ENCODE measurements at regions not wholly inside any gene's neighbourhood (a gene's known extent, or its start where the extent isn't known, plus 50 kb on each side); places are given as distances from the start of the nearest gene placed in this dataset.
"Not testable (repeated sequence)": the region's sequence is repeated elsewhere in the genome, so short reads cannot be mapped to it uniquely, and the experiment has no call there.

- H3K4me2 ChIP-seq (ENCODE audit: low read length): no peak overlapping the region
- H3K79me2 ChIP-seq (ENCODE audit: low read length): no peaks in the 10 kb centered on the region
- peaks cover 26% of the 10 kb centered on the region for H3K27me3 ChIP-seq (ENCODE audit: low read depth, low read length)
- no peak overlapping the region for H3K9ac ChIP-seq (ENCODE audit: low read length)
- no peaks in the 10 kb centered on the region for H3K4me1 ChIP-seq (ENCODE audit: low read length)
- H3K4me3 ChIP-seq (ENCODE audit: low read length): no peak overlapping the region
- H4K20me1 ChIP-seq (ENCODE audit: insufficient read depth, low read length): no peaks in the 10 kb centered on the region
- no peak overlapping the region for H3K27ac ChIP-seq (ENCODE audit: low read length)
- H3K36me3 ChIP-seq (replicated peaks; ENCODE audit: low read depth, low read length): no peaks in the 10 kb centered on the region
- no peak for TF ChIP-seq EZH2phosphoT487 (IDR thresholded peaks at IDR 0.05; ENCODE audit: low read depth)
- TF ChIP-seq CTCF (IDR thresholded peaks at IDR 0.05; ENCODE audit: low read depth, low read length): no peak
- no peak overlapping the region for H2AFZ ChIP-seq (ENCODE audit: low read depth, low read length)
- no peaks in the 10 kb centered on the region for H3K9me3 ChIP-seq (ENCODE audit: insufficient read depth, low read length)
Observed at GRCh38 chr14:92223025-92223424, 99.9 kb upstream of the SLC24A4 start.

GRCh38 chr14:92224358-92224954, 98.5 kb upstream of the SLC24A4 start:
- no peak overlapping the region for H3K4me3 ChIP-seq (ENCODE audit: low read length)
- peaks cover 26% of the 10 kb centered on the region for H3K27me3 ChIP-seq (ENCODE audit: low read depth, low read length)
- no peaks in the 10 kb centered on the region for H3K36me3 ChIP-seq (replicated peaks; ENCODE audit: low read depth, low read length)
- H3K9me3 ChIP-seq (ENCODE audit: insufficient read depth, low read length): no peaks in the 10 kb centered on the region
- no peaks in the 10 kb centered on the region for H4K20me1 ChIP-seq (ENCODE audit: insufficient read depth, low read length)
- H2AFZ ChIP-seq (ENCODE audit: low read depth, low read length): no peak overlapping the region
- no peaks in the 10 kb centered on the region for H3K4me1 ChIP-seq (ENCODE audit: low read length)
- H3K27ac ChIP-seq (ENCODE audit: low read length): no peak overlapping the region
- no peak for TF ChIP-seq EZH2phosphoT487 (IDR thresholded peaks at IDR 0.05; ENCODE audit: low read depth)
- no peak for TF ChIP-seq CTCF (IDR thresholded peaks at IDR 0.05; ENCODE audit: low read depth, low read length)
- no peak overlapping the region for H3K4me2 ChIP-seq (ENCODE audit: low read length)
- H3K79me2 ChIP-seq (ENCODE audit: low read length): no peaks in the 10 kb centered on the region
- no peak overlapping the region for H3K9ac ChIP-seq (ENCODE audit: low read length)

GRCh38 chr14:92225731-92226130, 97.2 kb upstream of the SLC24A4 start:
- TF ChIP-seq EZH2phosphoT487 (IDR thresholded peaks at IDR 0.05; ENCODE audit: low read depth) (no peak), CTCF (IDR thresholded peaks at IDR 0.05; ENCODE audit: low read depth, low read length) (no peak)
- no peak overlapping the region for H3K4me3 ChIP-seq (ENCODE audit: low read length)
- H2AFZ ChIP-seq (ENCODE audit: low read depth, low read length): no peak overlapping the region
- H3K36me3 ChIP-seq (replicated peaks; ENCODE audit: low read depth, low read length): no peaks in the 10 kb centered on the region
- no peaks in the 10 kb centered on the region for H4K20me1 ChIP-seq (ENCODE audit: insufficient read depth, low read length)
- H3K9me3 ChIP-seq (ENCODE audit: insufficient read depth, low read length): no peaks in the 10 kb centered on the region
- H3K79me2 ChIP-seq (ENCODE audit: low read length): no peaks in the 10 kb centered on the region
- H3K9ac ChIP-seq (ENCODE audit: low read length): no peak overlapping the region
- no peak overlapping the region for H3K4me2 ChIP-seq (ENCODE audit: low read length)
- no peak overlapping the region for H3K27ac ChIP-seq (ENCODE audit: low read length)
- H3K4me1 ChIP-seq (ENCODE audit: low read length): no peaks in the 10 kb centered on the region
- peaks cover 26% of the 10 kb centered on the region for H3K27me3 ChIP-seq (ENCODE audit: low read depth, low read length)

GRCh38 chr14:92226166-92226565, 96.8 kb upstream of the SLC24A4 start:
- peaks cover 26% of the 10 kb centered on the region for H3K27me3 ChIP-seq (ENCODE audit: low read depth, low read length)
- not testable (repeated sequence) for H3K4me1 ChIP-seq (ENCODE audit: low read length); H3K79me2 ChIP-seq (ENCODE audit: low read length); H3K9me3 ChIP-seq (ENCODE audit: insufficient read depth, low read length); H3K4me2 ChIP-seq (ENCODE audit: low read length); H2AFZ ChIP-seq (ENCODE audit: low read depth, low read length); H4K20me1 ChIP-seq (ENCODE audit: insufficient read depth, low read length); H3K9ac ChIP-seq (ENCODE audit: low read length); H3K36me3 ChIP-seq (replicated peaks; ENCODE audit: low read depth, low read length); H3K4me3 ChIP-seq (ENCODE audit: low read length); H3K27ac ChIP-seq (ENCODE audit: low read length)

Measured in OCI-LY3 (cell line).